Endothelial cell (in vitro differentiated cells): ENCODE measurements at regions not wholly inside any gene's neighbourhood (a gene's known extent, or its start where the extent isn't known, plus 50 kb on each side); places are given as distances from the start of the nearest gene placed in this dataset.

Source experiments
- DNase-seq: peaks from one replicate; pipeline ENCODE4 v3.0.0; 2021; ENCODE audit warnings: low spot score
- H3K27ac Mint-ChIP-seq: one replicate; pipeline ENCODE4 v1.8.0; 2021; ENCODE audit warnings: mixed read lengths, inconsistent platforms; ENCODE audit not compliant: unreplicated experiment
- H3K27me3 Mint-ChIP-seq: one replicate; pipeline ENCODE4 v1.8.0; 2021; ENCODE audit warnings: mild to moderate bottlenecking, moderate library complexity, mixed read lengths, inconsistent platforms; ENCODE audit not compliant: unreplicated experiment
- H3K36me3 Mint-ChIP-seq: one replicate; pipeline ENCODE4 v1.8.0; 2021; ENCODE audit warnings: mild to moderate bottlenecking, low read depth, mixed read lengths, inconsistent platforms; ENCODE audit not compliant: unreplicated experiment
- H3K4me1 Mint-ChIP-seq: one replicate; pipeline ENCODE4 v1.8.0; 2021; ENCODE audit warnings: mild to moderate bottlenecking, mixed read lengths, inconsistent platforms; ENCODE audit not compliant: unreplicated experiment
- H3K4me3 Mint-ChIP-seq: one replicate; pipeline ENCODE4 v1.8.0; 2021; ENCODE audit warnings: mild to moderate bottlenecking, mixed read lengths, inconsistent platforms; ENCODE audit not compliant: unreplicated experiment
- H3K9me3 Mint-ChIP-seq: one replicate; pipeline ENCODE4 v1.8.0; 2021; ENCODE audit warnings: mixed read lengths, inconsistent platforms; ENCODE audit not compliant: unreplicated experiment
- TF ChIP-seq, protein P1 (sequence below): fragments of 200-600 bp; sonication (generic); IDR thresholded peaks from one replicate; pipeline ENCODE4 v1.5.0; 2021; ENCODE audit warnings: antibody characterized with exemption; ENCODE audit not compliant: unreplicated experiment

GRCh38 chr16:65961476-65962143 lies 404.9 kb upstream of the CDH5 start:
- H3K27ac Mint-ChIP-seq = no peak overlapping the region
- no peak for DNase-seq
- no peaks in the 10 kb centered on the region for H3K36me3 Mint-ChIP-seq
- TF ChIP-seq, protein P1, sequence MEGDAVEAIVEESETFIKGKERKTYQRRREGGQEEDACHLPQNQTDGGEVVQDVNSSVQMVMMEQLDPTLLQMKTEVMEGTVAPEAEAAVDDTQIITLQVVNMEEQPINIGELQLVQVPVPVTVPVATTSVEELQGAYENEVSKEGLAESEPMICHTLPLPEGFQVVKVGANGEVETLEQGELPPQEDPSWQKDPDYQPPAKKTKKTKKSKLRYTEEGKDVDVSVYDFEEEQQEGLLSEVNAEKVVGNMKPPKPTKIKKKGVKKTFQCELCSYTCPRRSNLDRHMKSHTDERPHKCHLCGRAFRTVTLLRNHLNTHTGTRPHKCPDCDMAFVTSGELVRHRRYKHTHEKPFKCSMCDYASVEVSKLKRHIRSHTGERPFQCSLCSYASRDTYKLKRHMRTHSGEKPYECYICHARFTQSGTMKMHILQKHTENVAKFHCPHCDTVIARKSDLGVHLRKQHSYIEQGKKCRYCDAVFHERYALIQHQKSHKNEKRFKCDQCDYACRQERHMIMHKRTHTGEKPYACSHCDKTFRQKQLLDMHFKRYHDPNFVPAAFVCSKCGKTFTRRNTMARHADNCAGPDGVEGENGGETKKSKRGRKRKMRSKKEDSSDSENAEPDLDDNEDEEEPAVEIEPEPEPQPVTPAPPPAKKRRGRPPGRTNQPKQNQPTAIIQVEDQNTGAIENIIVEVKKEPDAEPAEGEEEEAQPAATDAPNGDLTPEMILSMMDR = no peak
- no peaks in the 10 kb centered on the region for H3K9me3 Mint-ChIP-seq
- H3K4me1 Mint-ChIP-seq = no peaks in the 10 kb centered on the region
- no peaks in the 10 kb centered on the region for H3K27me3 Mint-ChIP-seq
- H3K4me3 Mint-ChIP-seq = no peak overlapping the region

GRCh38 chr16:65959983-65960382 lies 406.5 kb upstream of the CDH5 start:
- no peak for DNase-seq
- H3K4me3 Mint-ChIP-seq = no peak overlapping the region
- TF ChIP-seq, protein P1 = no peak
- H3K4me1 Mint-ChIP-seq = no peaks in the 10 kb centered on the region
- H3K9me3 Mint-ChIP-seq = peaks cover 4% of the 10 kb centered on the region
- H3K36me3 Mint-ChIP-seq = no peaks in the 10 kb centered on the region
- H3K27me3 Mint-ChIP-seq = no peaks in the 10 kb centered on the region
- H3K27ac Mint-ChIP-seq = no peak overlapping the region

DNA sequence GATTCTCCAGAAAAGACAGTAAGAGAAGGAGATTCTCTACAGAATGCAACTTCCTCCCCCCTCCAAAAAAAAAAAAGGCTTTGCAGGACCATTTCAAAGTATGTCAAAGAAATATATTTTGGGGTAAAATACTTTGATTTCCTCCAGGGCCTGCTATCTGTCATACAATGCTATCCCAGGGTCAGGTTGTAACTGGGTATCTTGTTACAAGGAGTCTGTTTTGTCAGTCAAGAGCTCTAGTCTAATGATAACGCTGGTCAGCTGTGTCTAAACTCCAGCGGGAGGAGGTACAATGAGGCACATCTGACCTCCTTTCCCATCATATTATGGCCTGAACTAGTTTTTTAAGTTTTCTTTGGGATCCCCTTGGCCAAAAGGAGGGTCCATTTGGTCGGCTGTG lies 408.4 kb upstream of the CDH5 start:
- no peak overlapping the region for H3K27ac Mint-ChIP-seq
- no peaks in the 10 kb centered on the region for H3K4me1 Mint-ChIP-seq
- H3K9me3 Mint-ChIP-seq = peaks cover 4% of the 10 kb centered on the region
- H3K27me3 Mint-ChIP-seq = no peaks in the 10 kb centered on the region
- no peak overlapping the region for H3K4me3 Mint-ChIP-seq
- no peak for DNase-seq
- TF ChIP-seq, protein P1 = no peak
- H3K36me3 Mint-ChIP-seq = no peaks in the 10 kb centered on the region

- Mint-ChIP-seq H3K36me3 (no peaks in the 10 kb centered on the region), H3K27ac (no peak overlapping the region), H3K4me3 (no peak overlapping the region), H3K27me3 (peaks cover 3% of the 10 kb centered on the region), H3K9me3 (peaks cover 4% of the 10 kb centered on the region), H3K4me1 (no peaks in the 10 kb centered on the region)
- no peak for DNase-seq
- TF ChIP-seq, protein P1 = no peak
Observed at GRCh38 chr16:65956100-65956499, 410.4 kb upstream of the CDH5 start.

DNA sequence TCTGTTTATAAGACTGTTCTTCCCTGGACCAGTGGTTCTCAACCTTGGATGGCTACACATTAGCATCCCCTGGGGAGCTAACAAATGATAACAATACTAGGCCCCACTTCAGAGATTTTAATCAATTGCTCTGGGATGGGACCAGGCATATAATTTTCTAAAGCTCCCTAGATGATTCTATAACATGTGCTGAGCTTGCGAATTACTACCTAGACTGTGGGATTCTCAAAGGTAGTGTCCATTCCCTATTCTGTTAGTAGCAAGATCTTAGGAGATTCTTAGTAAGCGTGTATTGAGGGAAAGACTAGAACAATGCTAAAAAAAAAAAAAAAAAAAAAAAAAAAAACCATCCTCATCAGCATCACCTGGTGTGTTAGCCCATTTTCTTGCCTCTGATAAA lies 412.0 kb upstream of the CDH5 start:
- peaks cover 3% of the 10 kb centered on the region for H3K27me3 Mint-ChIP-seq
- no peak overlapping the region for H3K27ac Mint-ChIP-seq
- H3K9me3 Mint-ChIP-seq = peaks cover 4% of the 10 kb centered on the region
- H3K36me3 Mint-ChIP-seq = no peaks in the 10 kb centered on the region
- H3K4me1 Mint-ChIP-seq = no peaks in the 10 kb centered on the region
- DNase-seq = no peak
- TF ChIP-seq, protein P1 = no peak
- no peak overlapping the region for H3K4me3 Mint-ChIP-seq
